ENCODE measurements at regions not wholly inside any gene's neighbourhood (a gene's known extent, or its start where the extent isn't known, plus 50 kb on each side); places are given as distances from the start of the nearest gene placed in this dataset.
"Not testable (repeated sequence)": the region's sequence is repeated elsewhere in the genome, so short reads cannot be mapped to it uniquely, and the experiment has no call there.

- peak; percentile 71 for DNase-seq
Measured at GRCh38 chr3:194952841-194953241, 267.2 kb downstream of the FAM43A start.

- DNase-seq: no peak
Measured at GRCh38 chr3:194953291-194953690, 267.6 kb downstream of the FAM43A start.

GRCh38 chr3:194955546-194955945 lies 269.9 kb downstream of the FAM43A start:
- DNase-seq: no peak

- DNase-seq: no peak
Measured at GRCh38 chr3:194955979-194956696, 270.5 kb downstream of the FAM43A start.

- DNase-seq: no peak
Measured at GRCh38 chr3:194956697-194957396, 271.2 kb downstream of the FAM43A start.

GRCh38 chr3:194957743-194958240 lies 272.1 kb downstream of the FAM43A start:
- DNase-seq: no peak

GRCh38 chr3:194959217-194959616 lies 273.5 kb downstream of the FAM43A start:
- DNase-seq: no peak

- DNase-seq: not testable (repeated sequence)
Measured at GRCh38 chr3:194959666-194960065, 274.0 kb downstream of the FAM43A start.

DNA sequence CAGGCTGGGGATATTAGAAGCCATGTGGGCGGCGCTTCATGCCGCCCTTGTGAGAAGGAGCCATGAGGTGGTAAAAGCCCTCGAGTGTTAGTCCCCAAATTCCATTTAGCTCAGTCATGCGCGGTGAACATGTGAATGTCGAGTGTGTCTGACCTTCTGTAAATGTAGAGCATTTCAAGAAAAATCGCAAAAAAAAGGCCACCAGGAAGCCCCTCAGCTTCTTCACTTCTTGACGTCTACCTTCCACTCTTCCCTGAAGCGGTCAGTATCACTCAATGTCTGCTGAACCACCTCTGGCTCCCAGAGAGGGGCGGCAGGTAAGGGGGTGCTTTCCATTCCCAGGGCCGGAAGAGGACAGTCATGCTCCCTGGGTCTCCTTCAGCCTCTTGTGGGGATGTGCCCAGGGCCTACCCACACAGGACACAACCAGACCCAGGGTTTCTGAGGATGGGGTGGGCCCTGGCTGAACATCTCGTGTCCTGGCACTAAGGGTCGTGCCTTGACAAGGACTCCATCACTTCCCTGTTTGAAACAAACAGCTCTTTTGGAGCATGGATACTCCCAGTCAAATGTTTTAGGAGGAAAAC lies 274.9 kb downstream of the FAM43A start:
- DNase-seq: no peak

- DNase-seq: no peak
Measured at GRCh38 chr3:194961149-194961548, 275.5 kb downstream of the FAM43A start.

DNA sequence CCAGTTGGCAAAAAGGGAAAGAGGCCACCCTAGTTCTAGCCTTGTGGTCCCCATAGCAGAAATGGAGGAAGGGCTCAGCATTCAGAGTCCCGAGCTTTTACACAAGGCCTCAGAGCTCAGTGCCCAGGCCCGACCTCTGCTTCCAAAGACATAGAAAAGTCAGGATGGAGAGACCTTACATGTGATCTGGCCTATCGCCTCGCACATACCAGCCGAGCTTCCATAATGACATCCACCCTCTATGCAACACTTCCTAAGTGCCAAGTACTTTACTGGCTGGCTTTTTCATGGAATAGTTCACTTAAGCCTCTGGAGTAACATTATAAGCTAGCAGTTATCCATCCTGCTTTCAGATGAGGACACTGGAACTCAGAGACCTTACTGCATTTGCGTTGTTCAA lies 275.9 kb downstream of the FAM43A start:
- no peak for DNase-seq

DNA sequence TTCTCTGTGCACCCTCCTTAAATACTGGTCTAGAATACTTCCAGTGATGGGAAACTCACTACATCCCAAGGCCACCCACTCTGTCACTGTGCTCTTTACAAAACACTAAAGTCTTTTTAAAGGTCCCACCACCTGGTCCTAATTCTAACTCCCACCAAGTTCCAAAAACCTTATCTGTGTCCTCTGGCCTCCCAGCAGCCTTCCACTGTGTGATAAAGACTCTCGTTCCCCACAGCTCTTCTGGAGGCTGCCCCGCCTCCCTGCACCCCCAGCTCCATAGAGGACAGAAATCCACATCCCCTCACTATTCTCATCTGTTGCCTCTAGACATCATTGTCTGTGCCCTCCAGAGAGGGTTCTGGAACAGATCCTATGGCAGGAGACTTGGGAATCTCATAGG lies 276.4 kb downstream of the FAM43A start:
- no peak for DNase-seq

- no peak for DNase-seq
Measured at GRCh38 chr3:194964809-194965208, 279.1 kb downstream of the FAM43A start.

- peak; percentile 61 for DNase-seq
Measured at GRCh38 chr3:194967151-194968117, 281.8 kb downstream of the FAM43A start.

- DNase-seq: no peak
Measured at GRCh38 chr3:194970066-194970465, 284.4 kb downstream of the FAM43A start.

- no peak for DNase-seq
Measured at GRCh38 chr3:194971009-194971408, 285.3 kb downstream of the FAM43A start.

DNA sequence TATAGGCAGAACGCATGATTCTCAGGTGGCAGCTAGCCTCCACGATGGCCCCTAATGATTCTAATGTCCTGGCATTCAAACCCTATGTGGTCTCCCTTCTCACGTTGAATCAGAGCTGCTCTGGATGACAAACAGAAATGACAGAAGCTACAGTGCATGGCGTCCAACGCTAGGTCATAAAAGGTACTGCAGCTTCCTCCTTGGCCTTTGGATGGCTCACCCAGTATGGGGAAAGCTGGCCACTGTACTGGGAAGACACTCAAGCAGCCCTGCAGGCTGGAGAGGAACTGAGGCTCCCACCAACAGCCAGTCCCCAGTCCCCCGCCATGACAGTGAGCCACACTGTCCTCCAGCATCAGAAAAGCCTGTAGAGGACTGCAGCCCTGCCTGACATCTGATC lies 286.3 kb downstream of the FAM43A start:
- no peak for DNase-seq

DNA sequence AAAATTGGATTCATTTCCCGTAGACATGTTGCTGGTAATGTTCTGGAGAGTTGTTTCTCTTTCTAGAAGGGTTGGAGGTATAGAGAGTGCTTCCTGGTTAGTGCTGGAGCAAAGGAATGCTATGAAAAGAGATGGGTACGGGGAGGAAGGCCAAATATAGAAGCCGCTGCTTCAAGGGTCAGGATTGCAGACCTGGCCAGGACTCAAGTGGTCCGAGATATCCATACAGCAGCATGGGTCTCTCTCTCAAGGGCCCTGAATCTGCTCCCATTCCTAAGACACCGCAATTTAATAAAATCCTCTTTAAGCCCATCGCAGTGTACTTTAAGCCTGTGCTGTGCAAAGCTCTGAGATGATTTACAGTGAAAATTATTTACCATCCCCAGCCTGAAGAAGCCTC lies 287.0 kb downstream of the FAM43A start:
- DNase-seq: no peak

DNA sequence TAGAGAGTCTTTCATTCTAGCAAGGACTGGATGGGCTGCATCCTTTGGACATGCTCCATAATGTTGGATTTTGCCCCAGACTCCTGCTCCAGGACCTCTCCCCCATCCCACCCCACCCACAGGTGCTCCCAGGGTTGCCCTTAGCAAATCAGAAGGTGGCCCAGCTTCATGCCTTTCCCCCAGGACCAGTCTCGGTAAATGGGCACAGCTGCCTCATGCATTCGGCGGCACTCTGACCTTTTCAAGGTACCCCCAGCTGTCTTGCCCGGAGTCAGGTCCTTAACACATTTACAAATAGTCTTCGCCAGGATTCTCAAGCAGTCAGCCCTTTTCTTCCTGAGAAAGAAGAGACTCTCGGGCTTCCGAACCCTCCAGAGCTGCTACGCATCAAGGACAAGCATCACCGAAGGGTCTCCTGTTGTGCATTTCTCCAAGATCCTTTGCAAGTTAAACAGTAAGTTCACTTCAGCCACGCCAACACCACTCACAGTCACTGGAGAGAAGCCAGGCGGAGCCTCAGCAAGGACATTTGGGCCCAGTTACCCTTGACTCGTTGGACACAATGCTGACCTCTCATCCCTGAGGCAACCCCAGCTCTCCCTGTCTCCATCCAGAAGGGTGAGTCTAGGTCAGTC lies 287.8 kb downstream of the FAM43A start:
- DNase-seq: no peak

- DNase-seq: no peak
Measured at GRCh38 chr3:194974468-194975135, 288.9 kb downstream of the FAM43A start.

- DNase-seq: no peak
Measured at GRCh38 chr3:194976049-194976451, 290.4 kb downstream of the FAM43A start.

DNA sequence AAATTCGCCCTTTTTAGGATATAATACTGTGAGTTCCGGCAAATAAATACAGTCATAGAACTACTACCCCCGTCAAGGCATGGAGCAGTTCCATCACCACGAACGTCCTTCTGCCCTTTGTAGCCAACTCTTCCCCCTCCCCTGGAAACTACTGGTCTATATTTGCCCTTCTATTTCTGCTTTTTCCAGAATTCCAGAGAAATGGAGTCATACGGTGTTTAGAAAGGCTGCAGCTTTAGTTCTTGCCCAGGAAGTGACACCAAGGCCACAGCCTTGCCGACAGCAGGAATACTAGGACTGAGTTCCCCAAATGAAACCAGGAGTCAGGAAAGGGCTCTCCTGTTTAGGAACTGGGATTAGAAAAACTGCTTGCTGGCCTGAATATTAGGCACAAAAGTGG lies 291.2 kb downstream of the FAM43A start:
- DNase-seq: no peak
